Lower leg skin (tissue), 4 donors: ENCODE measurements at regions not wholly inside any gene's neighbourhood (a gene's known extent, or its start where the extent isn't known, plus 50 kb on each side); places are given as distances from the start of the nearest gene placed in this dataset.

ENCODE experiments used
- DNase-seq, 2 donors: peaks; one replicate each; pipeline ENCODE4 v3.0.0-alpha.2; 2019; ENCODE audit warnings: low spot score in 2 of 2
- H3K4me3 ChIP-seq: fragments of 200-600 bp; sonication (generic); 2 replicates; pipeline ENCODE4 v1.5.1; 2017; ENCODE audit warnings: mild to moderate bottlenecking, low read depth; ENCODE audit not compliant: poor library complexity, severe bottlenecking
- POLR2A ChIP-seq, 2 donors: fragments of 450-650 bp; IDR thresholded peaks; one replicate each; pipeline ENCODE4 v1.6.1; 2016 to 2017; ENCODE audit warnings: antibody characterized with exemption in 2 of 2, mild to moderate bottlenecking in 1 of 2, moderate library complexity in 1 of 2
- WGBS, 2 donors: methylation state at CpG; one replicate each; pipeline ENCODE4 v1.1.5; 2018; 5-methylcytosine and 5-hydroxymethylcytosine counted together
- intact Hi-C: fragments of 100-400 bp; cut with DNase I; formaldehyde crosslinking; loops from one replicate; pipeline ENCODE4 v1.15.0; 2023; ENCODE audit warnings: low total_unique reads
- TF ChIP-seq, protein P1 (sequence below), 3 donors: fragments of 450-650 bp; IDR thresholded peaks; one replicate each; pipeline ENCODE4 v1.5.1; 2016; ENCODE audit warnings: antibody characterized with exemption in 3 of 3, mild to moderate bottlenecking in 3 of 3, moderate library complexity in 2 of 3

DNA sequence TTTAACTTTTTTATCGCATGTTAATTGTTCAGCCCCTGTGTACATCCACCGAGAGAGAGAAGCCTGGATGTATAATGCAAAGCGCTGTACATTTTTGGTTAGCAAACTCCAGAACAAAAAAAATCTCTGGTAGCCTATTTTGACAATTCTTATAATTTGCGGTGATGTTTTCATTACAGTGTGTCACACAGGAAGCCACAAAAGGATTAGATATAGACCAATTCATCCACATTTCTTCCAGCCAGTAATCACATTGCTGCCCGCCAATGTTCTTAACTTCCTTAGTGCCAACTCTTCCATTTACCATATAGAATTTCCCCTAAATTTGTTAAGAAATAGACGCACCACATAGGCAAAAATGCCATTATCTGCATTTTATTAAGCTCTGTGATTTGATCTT, 435.6 kb downstream of the EFNA5 start:
- TF ChIP-seq, protein P1, sequence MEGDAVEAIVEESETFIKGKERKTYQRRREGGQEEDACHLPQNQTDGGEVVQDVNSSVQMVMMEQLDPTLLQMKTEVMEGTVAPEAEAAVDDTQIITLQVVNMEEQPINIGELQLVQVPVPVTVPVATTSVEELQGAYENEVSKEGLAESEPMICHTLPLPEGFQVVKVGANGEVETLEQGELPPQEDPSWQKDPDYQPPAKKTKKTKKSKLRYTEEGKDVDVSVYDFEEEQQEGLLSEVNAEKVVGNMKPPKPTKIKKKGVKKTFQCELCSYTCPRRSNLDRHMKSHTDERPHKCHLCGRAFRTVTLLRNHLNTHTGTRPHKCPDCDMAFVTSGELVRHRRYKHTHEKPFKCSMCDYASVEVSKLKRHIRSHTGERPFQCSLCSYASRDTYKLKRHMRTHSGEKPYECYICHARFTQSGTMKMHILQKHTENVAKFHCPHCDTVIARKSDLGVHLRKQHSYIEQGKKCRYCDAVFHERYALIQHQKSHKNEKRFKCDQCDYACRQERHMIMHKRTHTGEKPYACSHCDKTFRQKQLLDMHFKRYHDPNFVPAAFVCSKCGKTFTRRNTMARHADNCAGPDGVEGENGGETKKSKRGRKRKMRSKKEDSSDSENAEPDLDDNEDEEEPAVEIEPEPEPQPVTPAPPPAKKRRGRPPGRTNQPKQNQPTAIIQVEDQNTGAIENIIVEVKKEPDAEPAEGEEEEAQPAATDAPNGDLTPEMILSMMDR (IDR thresholded peaks at IDR 0.05) = no peak
- TF ChIP-seq POLR2A (IDR thresholded peaks at IDR 0.05) = no peak
- DNase-seq = no peak
- intact Hi-C loops = no loop called here
- WGBS, 2 donors = 96 to 97% methylated on average over 6 of the region's 6 CpGs
- no peak overlapping the region for H3K4me3 ChIP-seq

DNA sequence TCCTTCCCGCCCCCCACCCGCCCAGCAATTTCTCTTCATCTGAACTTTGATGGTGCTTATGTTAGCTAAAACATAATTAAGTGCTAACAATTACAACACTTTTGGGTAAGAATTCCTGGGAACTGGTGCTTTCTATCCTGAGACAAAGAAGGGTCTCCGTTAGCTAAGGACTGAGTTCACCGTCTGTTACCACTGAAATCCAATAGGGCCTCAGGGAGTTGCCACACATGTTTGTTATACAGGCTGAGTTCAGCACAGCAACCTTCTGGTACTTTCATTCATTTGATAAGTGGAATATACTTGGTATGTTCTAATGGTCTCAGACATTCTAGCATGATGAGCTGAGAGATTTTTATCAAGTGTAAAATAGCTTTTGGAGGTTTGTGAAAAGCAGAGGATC, 437.9 kb downstream of the EFNA5 start:
- 69 to 85% methylated on average over 4 of the region's 4 CpGs for WGBS, 2 donors
- intact Hi-C loops = no loop called here

DNA sequence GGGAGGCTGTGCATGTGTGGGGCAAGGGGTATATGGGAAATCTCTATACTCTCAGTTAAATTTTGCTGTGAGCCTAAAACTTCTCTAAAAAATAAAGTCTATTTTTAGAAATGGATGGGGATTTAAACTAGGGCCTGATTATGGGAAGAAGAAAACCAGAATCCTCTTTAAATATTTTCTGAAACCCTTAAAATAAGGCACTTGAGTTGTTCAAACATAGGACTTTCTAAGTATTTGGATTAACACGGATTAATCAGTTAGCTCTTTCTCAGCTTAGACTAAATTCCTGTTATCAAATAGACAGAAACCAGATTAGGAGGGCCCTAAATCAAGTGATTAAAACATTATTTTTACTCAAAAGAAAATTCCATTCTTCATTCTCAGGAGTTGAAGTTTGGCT, 438.4 kb downstream of the EFNA5 start:
- intact Hi-C loops = no loop called here
- WGBS, 2 donors = 92 to 94% methylated on average over 1 of the region's 1 CpG
- H3K4me3 ChIP-seq = no peak overlapping the region
- no peak for DNase-seq
- TF ChIP-seq, protein P1 (IDR thresholded peaks at IDR 0.05) = no peak
- no peak for TF ChIP-seq POLR2A (IDR thresholded peaks at IDR 0.05)

More for the DNA sequence above, 437.9 kb downstream of the EFNA5 start:
- H3K4me3 ChIP-seq = no peak overlapping the region
- DNase-seq = no peak
- TF ChIP-seq, protein P1 (IDR thresholded peaks at IDR 0.05) = no peak
- TF ChIP-seq POLR2A (IDR thresholded peaks at IDR 0.05) = no peak

DNA sequence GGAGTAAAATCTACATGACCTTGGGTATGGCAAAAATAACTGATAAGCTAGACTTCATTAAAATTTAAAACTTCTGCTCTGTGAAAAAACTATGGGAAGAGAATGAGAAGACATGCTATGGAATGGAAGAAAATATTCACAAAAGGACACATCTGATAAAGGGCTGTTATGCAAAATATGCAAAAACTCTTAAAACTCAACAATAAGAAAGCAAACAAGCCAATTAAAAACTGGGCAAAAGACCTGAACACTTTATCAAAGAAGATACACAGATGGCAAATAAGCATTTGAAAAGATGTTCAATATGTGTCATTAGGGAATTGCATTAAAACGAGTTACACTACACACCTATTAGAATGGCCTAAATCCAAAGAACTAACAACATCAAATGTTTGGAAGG, 439.5 kb downstream of the EFNA5 start:
- no peak for DNase-seq
- H3K4me3 ChIP-seq = no peak overlapping the region
- TF ChIP-seq, protein P1 (IDR thresholded peaks at IDR 0.05) = no peak
- no peak for TF ChIP-seq POLR2A (IDR thresholded peaks at IDR 0.05)
- intact Hi-C loops = no loop called here
- 58 to 64% methylated on average over 1 of the region's 1 CpG for WGBS, 2 donors

DNA sequence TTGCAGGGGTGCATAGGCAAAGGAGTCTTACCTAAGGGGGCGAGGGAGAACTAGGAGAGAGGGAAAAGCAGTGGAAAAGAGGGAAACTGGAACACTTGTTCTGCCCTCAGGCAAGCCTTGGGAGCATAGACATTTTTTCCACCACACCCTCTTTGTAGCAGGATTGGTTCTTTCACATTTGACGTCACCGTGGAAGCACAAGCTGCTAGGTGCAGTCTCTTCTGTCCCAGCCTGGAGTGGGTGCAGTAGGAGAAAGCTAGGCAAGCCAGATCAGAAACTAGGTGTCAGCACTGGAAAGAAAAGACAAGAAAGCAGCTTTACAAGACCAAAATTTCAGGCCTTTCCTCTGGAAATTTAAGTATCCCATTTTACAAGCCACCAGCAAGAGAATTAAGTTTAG, 440.4 kb downstream of the EFNA5 start:
- DNase-seq = no peak
- no peak overlapping the region for H3K4me3 ChIP-seq
- 75 to 91% methylated on average over 3 of the region's 3 CpGs for WGBS, 2 donors
- intact Hi-C loops = no loop called here
- TF ChIP-seq, protein P1 (IDR thresholded peaks at IDR 0.05) = no peak
- TF ChIP-seq POLR2A (IDR thresholded peaks at IDR 0.05) = no peak

DNA sequence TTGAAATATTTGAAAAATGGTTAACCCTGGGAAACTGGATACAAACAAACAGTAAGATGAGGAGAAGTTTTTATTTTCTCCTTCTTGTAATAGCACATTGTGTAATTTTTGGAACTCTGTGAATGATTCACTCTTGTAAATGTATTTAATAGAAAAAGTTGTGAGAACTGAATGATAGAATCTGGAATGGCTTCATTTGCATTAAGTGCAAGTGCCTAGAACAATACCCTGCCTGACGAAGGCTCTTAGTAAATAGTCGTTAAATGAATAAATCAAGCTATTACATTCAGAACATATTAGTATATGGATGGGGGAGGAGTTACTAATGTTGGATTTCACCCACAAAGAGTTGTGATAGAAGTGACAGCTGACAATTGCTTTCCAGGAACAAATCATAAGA, 442.5 kb downstream of the EFNA5 start:
- intact Hi-C loops = no loop called here
- no peak for TF ChIP-seq POLR2A (IDR thresholded peaks at IDR 0.05)
- TF ChIP-seq, protein P1 (IDR thresholded peaks at IDR 0.05) = no peak
- no peak overlapping the region for H3K4me3 ChIP-seq
- WGBS, 2 donors = 67 to 69% methylated on average over 2 of the region's 2 CpGs
- no peak for DNase-seq
